H1 (cell line): ENCODE measurements at regions not wholly inside any gene's neighbourhood (a gene's known extent, or its start where the extent isn't known, plus 50 kb on each side); places are given as distances from the start of the nearest gene placed in this dataset.

Source experiments
- CTCF ChIA-PET: fragments of 300-600 bp; sonication (Branson Sonifier 250); formaldehyde crosslinking; loops from one replicate; lab custom pipeline; 2021; ENCODE audit not compliant: partially characterized antibody; lab: Charles Lee
- POLR2A ChIA-PET: fragments of 300-600 bp; sonication (Branson Sonifier 250); formaldehyde crosslinking; loops from one replicate; lab custom pipeline; 2021; ENCODE audit warnings: inconsistent platforms; ENCODE audit not compliant: partially characterized antibody; lab: Charles Lee
- DNase-seq, 2 experiments: peaks; one replicate each; pipeline versions ENCODE4 v3.0.0 to v3.0.0-alpha.2; 2010 to 2022; ENCODE audit warnings: low spot score in 2 of 2, low read depth in 1 of 2, mixed read lengths in 1 of 2
- FAIRE-seq: peaks from 2 replicates; lab custom pipeline; 2011; peaks lifted over from hg19 to GRCh38; lab: Jason Lieb, UNC
- H2AFZ ChIP-seq: 2 replicates; pipeline ENCODE4 v1.8.1; 2012; ENCODE audit warnings: low read length, inconsistent platforms
- H2AK5ac ChIP-seq: 2 replicates; pipeline ENCODE4 v1.6.1; 2013; ENCODE audit warnings: low read depth, low read length
- H2BK120ac ChIP-seq: replicated peaks from 2 replicates; pipeline ENCODE3; 2013; ENCODE audit warnings: low read depth, low read length, inconsistent platforms
- H2BK12ac ChIP-seq: 2 replicates; pipeline ENCODE4 v1.6.1; 2013; ENCODE audit warnings: low read depth, low read length
- H2BK15ac ChIP-seq: 2 replicates; pipeline ENCODE4 v1.6.1; 2013; ENCODE audit warnings: low read length
- H2BK20ac ChIP-seq: 2 replicates; pipeline ENCODE4 v1.6.1; 2013; ENCODE audit warnings: low read length
- H2BK5ac ChIP-seq: 2 replicates; pipeline ENCODE4 v1.6.1; 2013; ENCODE audit warnings: low read depth, low read length
- H3K14ac ChIP-seq: 2 replicates; pipeline ENCODE4 v1.6.1; 2013; ENCODE audit warnings: inconsistent platforms; ENCODE audit not compliant: insufficient read length
- H3K18ac ChIP-seq: 2 replicates; pipeline ENCODE4 v1.6.1; 2013; ENCODE audit warnings: low read length; ENCODE audit errors: extremely low read depth
- H3K23ac ChIP-seq: 2 replicates; pipeline ENCODE4 v1.6.1; 2013; ENCODE audit warnings: inconsistent platforms; ENCODE audit not compliant: insufficient read length
- H3K23me2 ChIP-seq: 2 replicates; pipeline ENCODE4 v1.6.1; 2013; ENCODE audit warnings: low read depth, low read length
- H3K27ac ChIP-seq: 2 replicates; pipeline ENCODE4 v1.6.1; 2011; ENCODE audit warnings: low read depth, low read length, inconsistent platforms
- H3K27me3 ChIP-seq, 4 experiments: replicated peaks in 1 of 4; 1 replicate in 1 of 4; 2 replicates in 3 of 4; pipeline versions ENCODE4 v1.6.1 to v1.8.1; 2011 to 2013; ENCODE audit warnings: low read length in 3 of 4, mild to moderate bottlenecking in 3 of 4, inconsistent platforms in 2 of 4, mixed read lengths in 2 of 4, moderate library complexity in 1 of 4; ENCODE audit not compliant: control insufficient read depth in 3 of 4, insufficient read depth in 3 of 4; ENCODE audit errors: extremely low read depth in 1 of 4
- H3K36me3 ChIP-seq, 4 experiments: 2 replicates each; pipeline versions ENCODE4 v1.6.1 to v1.8.1; 2011 to 2013; ENCODE audit warnings: mild to moderate bottlenecking in 4 of 4, low read length in 3 of 4, moderate library complexity in 2 of 4, control low read depth in 1 of 4, inconsistent platforms in 1 of 4; ENCODE audit not compliant: insufficient read depth in 4 of 4, control insufficient read depth in 2 of 4
- H3K4ac ChIP-seq: replicated peaks from 2 replicates; pipeline ENCODE3; 2013; ENCODE audit warnings: low read length, low read depth, mixed read lengths, inconsistent platforms; ENCODE audit not compliant: insufficient read length
- H3K4me1 ChIP-seq, 4 experiments: replicated peaks in 1 of 4; 1 replicate in 1 of 4; 2 replicates in 3 of 4; pipeline versions ENCODE4 v1.6.1 to v1.8.1; 2011 to 2013; ENCODE audit warnings: low read length in 3 of 4, inconsistent platforms in 2 of 4, mixed read lengths in 1 of 4; ENCODE audit not compliant: insufficient read depth in 4 of 4, control insufficient read depth in 3 of 4
- H3K4me2 ChIP-seq, 2 experiments: 2 replicates each; pipeline versions ENCODE4 v1.6.1 to v1.8.1; 2011 to 2013; ENCODE audit warnings: low read depth in 2 of 2, low read length in 2 of 2, control low read depth in 1 of 2, inconsistent platforms in 1 of 2, mild to moderate bottlenecking in 1 of 2; ENCODE audit not compliant: insufficient read depth in 1 of 2
- H3K4me3 ChIP-seq, 4 experiments: fragments of 200-600, 300-600 bp in 1 of 4; sonication (generic), shearing (Covaris generic), sonication (Bioruptor Twin) in 1 of 4; 2 replicates each; pipeline versions ENCODE4 v1.5.1 to v1.8.1; 2011 to 2016; ENCODE audit warnings: low read length in 4 of 4, low read depth in 3 of 4, control low read depth in 2 of 4, inconsistent platforms in 2 of 4, mild to moderate bottlenecking in 2 of 4, mixed read lengths in 1 of 4, moderate library complexity in 1 of 4; ENCODE audit not compliant: insufficient read depth in 2 of 4; ENCODE audit errors: extremely low read depth in 1 of 4
- H3K56ac ChIP-seq: replicated peaks from 2 replicates; pipeline ENCODE3; 2013; ENCODE audit warnings: low read depth, mild to moderate bottlenecking, mixed read lengths, low read length, inconsistent platforms; ENCODE audit not compliant: insufficient read length
- H3K79me1 ChIP-seq: 2 replicates; pipeline ENCODE4 v1.6.1; 2013; ENCODE audit warnings: low read depth, low read length, control low read depth
- H3K79me2 ChIP-seq, 2 experiments: 2 replicates each; pipeline versions ENCODE4 v1.6.1 to v1.8.1; 2012 to 2013; ENCODE audit warnings: low read length in 2 of 2, mild to moderate bottlenecking in 2 of 2, inconsistent platforms in 1 of 2; ENCODE audit not compliant: insufficient read depth in 2 of 2, control insufficient read depth in 1 of 2
- H3K9ac ChIP-seq, 4 experiments: replicated peaks in 1 of 4; 1 replicate in 1 of 4; 2 replicates in 3 of 4; pipeline versions ENCODE4 v1.6.1 to v1.8.1; 2011 to 2013; ENCODE audit warnings: low read depth in 3 of 4, low read length in 3 of 4, control low read depth in 2 of 4, mild to moderate bottlenecking in 2 of 4, moderate library complexity in 2 of 4, inconsistent platforms in 1 of 4; ENCODE audit errors: extremely low read depth in 1 of 4
- H3K9me3 ChIP-seq, 2 experiments: 2 replicates each; pipeline versions ENCODE4 v1.6.1 to v1.8.1; 2012 to 2013; ENCODE audit warnings: mild to moderate bottlenecking in 2 of 2, moderate library complexity in 2 of 2, control low read depth in 1 of 2, inconsistent platforms in 1 of 2, low read depth in 1 of 2, low read length in 1 of 2, mixed read lengths in 1 of 2; ENCODE audit not compliant: insufficient read depth in 2 of 2
- H4K20me1 ChIP-seq, 2 experiments: replicated peaks in 1 of 2; 2 replicates each; pipeline versions ENCODE3 to v1.8.1; 2011 to 2013; ENCODE audit warnings: inconsistent platforms in 2 of 2, low read length in 2 of 2, mild to moderate bottlenecking in 1 of 2; ENCODE audit not compliant: insufficient read depth in 2 of 2, control insufficient read depth in 1 of 2
- H4K5ac ChIP-seq: 2 replicates; pipeline ENCODE4 v1.6.1; 2013; ENCODE audit warnings: low read length, low read depth, mixed read lengths, inconsistent platforms; ENCODE audit not compliant: insufficient read length
- H4K8ac ChIP-seq: 2 replicates; pipeline ENCODE4 v1.8.0; 2013; ENCODE audit warnings: mild to moderate bottlenecking, moderate library complexity, low read length, inconsistent platforms; ENCODE audit not compliant: insufficient read depth; ENCODE audit errors: extremely low read depth
- H4K91ac ChIP-seq: replicated peaks from 2 replicates; pipeline ENCODE3; 2013; ENCODE audit warnings: low read length, mixed read lengths, inconsistent platforms; ENCODE audit not compliant: insufficient read length
- CBX8 ChIP-seq: fragments of 300-800, 300-1000 bp; sonication (generic); IDR thresholded peaks from 2 replicates; pipeline ENCODE4 v1.7.1; 2016; ENCODE audit warnings: low read depth, low read length, borderline replicate concordance
- FOSL1 ChIP-seq: IDR thresholded peaks from 2 replicates; pipeline ENCODE4 v1.6.1; 2011; ENCODE audit warnings: mild to moderate bottlenecking, low read depth, low read length, moderate library complexity; ENCODE audit not compliant: insufficient read depth
- GTF2F1 ChIP-seq: IDR thresholded peaks from 2 replicates; pipeline ENCODE4 v1.6.1; 2012; ENCODE audit warnings: low read depth, low read length, improper control_type of control experiment, borderline replicate concordance
- JUND ChIP-seq: IDR thresholded peaks from 2 replicates; pipeline ENCODE4 v1.6.1; 2011; ENCODE audit warnings: mild to moderate bottlenecking, improper control_type of control experiment, low read length
- POLR2A ChIP-seq, 2 experiments: IDR thresholded peaks; 1 replicate in 1 of 2; 2 replicates in 1 of 2; pipeline ENCODE4 v1.6.1; 2011; ENCODE audit warnings: low read depth in 2 of 2, low read length in 2 of 2, mild to moderate bottlenecking in 2 of 2; ENCODE audit errors: control extremely low read depth in 1 of 2
- TAF7 ChIP-seq: optimal IDR thresholded peaks from 2 replicates; pipeline ENCODE3; 2011; ENCODE audit warnings: low read depth, mild to moderate bottlenecking, inconsistent platforms, low read length, moderate library complexity, borderline replicate concordance
- YY1 ChIP-seq: IDR thresholded peaks from 2 replicates; pipeline ENCODE4 v1.6.1; 2011; ENCODE audit warnings: low read depth, mild to moderate bottlenecking, low read length
- WGBS, 2 experiments: shearing (Covaris generic) in 1 of 2; methylation state at CpG; one replicate each; pipeline versions ENCODE4 v1.1.6 to v1.1.7; 2013 to 2015; ENCODE audit warnings: low lambda C conversion rate in 2 of 2, mixed read lengths in 2 of 2, inconsistent platforms in 1 of 2, low coverage in 1 of 2, missing lambda C conversion rate in 1 of 2; ENCODE audit not compliant: insufficient replicate concordance in 2 of 2, insufficient coverage in 1 of 2, insufficient read length in 1 of 2; ENCODE audit errors: extremely low coverage in 1 of 2, missing lambda C conversion rate in 1 of 2; 5-methylcytosine and 5-hydroxymethylcytosine counted together
- TF ChIP-seq, protein P1 (sequence below): IDR thresholded peaks from 2 replicates; pipeline ENCODE4 v1.6.1; 2012; ENCODE audit warnings: inconsistent platforms
- TF ChIP-seq, protein P2 (sequence below): IDR thresholded peaks from 2 replicates; pipeline ENCODE4 v1.6.1; 2011; ENCODE audit warnings: low read length, improper control_type of control experiment
- TF ChIP-seq, protein P3 (sequence below): IDR thresholded peaks from 2 replicates; pipeline ENCODE4 v1.6.1; 2011; ENCODE audit warnings: low read depth, mild to moderate bottlenecking, low read length; ENCODE audit not compliant: insufficient read depth

DNA sequence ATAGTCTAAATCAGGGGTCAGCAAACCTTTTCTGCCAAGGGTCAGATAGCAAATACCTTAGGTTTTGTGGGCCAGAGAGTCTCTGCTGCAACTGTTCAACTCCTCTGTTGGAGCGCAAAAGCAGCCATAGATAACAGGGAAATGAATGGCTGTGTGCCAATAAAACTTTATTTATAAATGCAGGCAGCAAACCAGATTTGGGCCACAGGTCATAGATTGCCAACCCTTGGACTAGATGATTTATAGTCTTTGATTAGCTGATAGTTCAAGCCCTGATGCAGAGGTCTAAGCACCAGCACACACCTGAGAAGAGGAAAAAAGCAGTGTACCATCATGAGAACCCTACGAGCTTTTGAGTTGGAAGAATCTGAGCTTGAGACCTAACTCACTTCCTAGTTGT, 86.0 kb upstream of the DYNLRB2 start:
- ChIA-PET CTCF (no interaction called here), POLR2A (no interaction called here)
- Histone ChIP-seq H2BK12ac (no peak overlapping the region), H3K36me3 (no peaks in the 10 kb centered on the region), H3K79me2 (no peaks in the 10 kb centered on the region), H3K56ac (no peak overlapping the region), H3K23me2 (0 out of 2 replicates have a peak, but pooled peaks cover 2% of the 10 kb centered on the region), H3K4me1 (no peaks in the 10 kb centered on the region), H3K18ac (no peak overlapping the region), H3K4ac (no peak overlapping the region), H3K23ac (no peak overlapping the region), H2BK5ac (no peak overlapping the region), H2BK20ac (no peak overlapping the region), H3K4me2 (no peak overlapping the region), H3K27me3 (no peaks in the 10 kb centered on the region), H4K91ac (no peak overlapping the region), H4K8ac (no peak overlapping the region), H3K79me1 (no peaks in the 10 kb centered on the region), H4K5ac (no peak overlapping the region), H2AFZ (no peak overlapping the region), H3K27ac (no peak overlapping the region), H2BK120ac (no peak overlapping the region), H3K14ac (no peak overlapping the region), H3K9me3 (no peaks in the 10 kb centered on the region; a peak in 1 of 4 replicates), H4K20me1 (no peaks in the 10 kb centered on the region), H2BK15ac (no peak overlapping the region), H2AK5ac (no peak overlapping the region), H3K9ac (no peak overlapping the region), H3K4me3 (no peak overlapping the region)
- DNase-seq (no peak), FAIRE-seq (no peak)
- 92% methylated on average over 2 of the region's 2 CpGs; no CpG with 5 or more reads in 1 of the 2 experiments for WGBS, 2 experiments
- no peak for TF ChIP-seq POLR2A (IDR thresholded peaks at IDR 0.05; ENCODE audit: control extremely low read depth in 1 of 2, low read depth in 2 of 2, low read length in 2 of 2)
- no peak for TF ChIP-seq CBX8
- TF ChIP-seq, protein P1, sequence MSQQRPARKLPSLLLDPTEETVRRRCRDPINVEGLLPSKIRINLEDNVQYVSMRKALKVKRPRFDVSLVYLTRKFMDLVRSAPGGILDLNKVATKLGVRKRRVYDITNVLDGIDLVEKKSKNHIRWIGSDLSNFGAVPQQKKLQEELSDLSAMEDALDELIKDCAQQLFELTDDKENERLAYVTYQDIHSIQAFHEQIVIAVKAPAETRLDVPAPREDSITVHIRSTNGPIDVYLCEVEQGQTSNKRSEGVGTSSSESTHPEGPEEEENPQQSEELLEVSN: no peak
- TF ChIP-seq GTF2F1: no peak
- no peak for TF ChIP-seq YY1
- TF ChIP-seq FOSL1: no peak
- TF ChIP-seq, protein P2, sequence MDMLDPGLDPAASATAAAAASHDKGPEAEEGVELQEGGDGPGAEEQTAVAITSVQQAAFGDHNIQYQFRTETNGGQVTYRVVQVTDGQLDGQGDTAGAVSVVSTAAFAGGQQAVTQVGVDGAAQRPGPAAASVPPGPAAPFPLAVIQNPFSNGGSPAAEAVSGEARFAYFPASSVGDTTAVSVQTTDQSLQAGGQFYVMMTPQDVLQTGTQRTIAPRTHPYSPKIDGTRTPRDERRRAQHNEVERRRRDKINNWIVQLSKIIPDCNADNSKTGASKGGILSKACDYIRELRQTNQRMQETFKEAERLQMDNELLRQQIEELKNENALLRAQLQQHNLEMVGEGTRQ: no peak
- TF ChIP-seq, protein P3, sequence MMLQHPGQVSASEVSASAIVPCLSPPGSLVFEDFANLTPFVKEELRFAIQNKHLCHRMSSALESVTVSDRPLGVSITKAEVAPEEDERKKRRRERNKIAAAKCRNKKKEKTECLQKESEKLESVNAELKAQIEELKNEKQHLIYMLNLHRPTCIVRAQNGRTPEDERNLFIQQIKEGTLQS: no peak
- no peak for TF ChIP-seq JUND
- TF ChIP-seq TAF7: no peak
